ENCODE measurements at regions not wholly inside any gene's neighbourhood (a gene's known extent, or its start where the extent isn't known, plus 50 kb on each side); places are given as distances from the start of the nearest gene placed in this dataset.

GRCh38 chr12:18886962-18887361 is 149.0 kb downstream of the CAPZA3 start:
- no peak for TF ChIP-seq CTCF (IDR thresholded peaks at IDR 0.05)
- TF ChIP-seq POLR2A (IDR thresholded peaks at IDR 0.05): no peak

Measured in stomach (tissue), 4 donors.